Tibial artery (tissue), 4 donors: ENCODE measurements at regions not wholly inside any gene's neighbourhood (a gene's known extent, or its start where the extent isn't known, plus 50 kb on each side); places are given as distances from the start of the nearest gene placed in this dataset.

ENCODE experiments used
- DNase-seq, 2 donors: peaks; one replicate each; pipeline ENCODE4 v3.0.0-alpha.2; 2019
- H3K27ac ChIP-seq, 2 donors: fragments of 200-600 bp; sonication (generic) in 1 of 2; 1 replicate in 1 of 2; 2 replicates in 1 of 2; pipeline ENCODE4 v1.5.1; 2018 to 2019; ENCODE audit warnings: mild to moderate bottlenecking in 1 of 2
- H3K27me3 ChIP-seq, 2 donors: fragments of 200-600 bp; sonication (generic) in 1 of 2; one replicate each; pipeline versions ENCODE4 v1.5.1 to v1.6.0; 2016 to 2019
- H3K36me3 ChIP-seq, 3 donors: fragments of 200-600 bp; sonication (generic) in 2 of 3; one replicate each; pipeline ENCODE4 v1.5.1; 2016 to 2019; ENCODE audit warnings: mild to moderate bottlenecking in 2 of 3
- H3K4me1 ChIP-seq, 4 donors: fragments of 200-600 bp; sonication (generic) in 2 of 4; 1 replicate in 3 of 4; 2 replicates in 1 of 4; pipeline ENCODE4 v1.5.1; 2016 to 2019
- H3K4me3 ChIP-seq, 2 donors: fragments of 200-600 bp; sonication (generic) in 1 of 2; 1 replicate in 1 of 2; 2 replicates in 1 of 2; pipeline ENCODE4 v1.5.1; 2018 to 2019; ENCODE audit warnings: mild to moderate bottlenecking in 2 of 2
- H3K9me3 ChIP-seq, 3 donors: fragments of 200-600 bp; sonication (generic) in 1 of 3; one replicate each; pipeline ENCODE4 v1.5.1; 2016 to 2019
- intact Hi-C: fragments of 100-400 bp; cut with DNase I; formaldehyde crosslinking; loops from one replicate; pipeline ENCODE4 v1.15.0; 2023; ENCODE audit warnings: low total_unique reads
- TF ChIP-seq, protein P1 (sequence below), 2 experiments: fragments of 200-600 bp in 1 of 2; fragments of 450-650 bp in 1 of 2; IDR thresholded peaks; one replicate each; pipeline ENCODE4 v1.5.1; 2017 to 2019; ENCODE audit warnings: antibody characterized with exemption in 2 of 2, mild to moderate bottlenecking in 1 of 2, moderate library complexity in 1 of 2

DNA sequence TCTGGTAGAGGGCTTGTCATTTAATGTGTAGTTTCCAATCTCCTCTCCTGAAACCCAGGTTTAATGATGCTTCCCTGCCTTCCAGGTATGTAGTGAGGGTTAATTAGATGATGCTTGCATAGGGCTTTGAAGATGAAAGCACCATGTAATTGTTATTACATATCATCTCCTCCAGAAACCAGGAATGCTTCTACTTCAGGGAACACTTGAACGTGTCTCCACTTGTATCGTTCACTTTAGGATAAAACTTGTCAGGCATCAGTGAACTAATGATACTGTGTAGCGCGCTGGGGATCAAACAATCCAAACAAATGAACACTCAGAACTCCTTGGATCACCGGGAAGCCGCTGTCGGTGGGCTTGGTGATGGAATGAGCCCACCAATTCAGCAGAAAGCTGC lies 260.9 kb upstream of the FZD8 start:
- H3K4me3 ChIP-seq: no peak overlapping the region
- H3K4me1 ChIP-seq: peaks cover 0 to 7% (median 0%) of the 10 kb centered on the region in 4 donors
- TF ChIP-seq, protein P1, sequence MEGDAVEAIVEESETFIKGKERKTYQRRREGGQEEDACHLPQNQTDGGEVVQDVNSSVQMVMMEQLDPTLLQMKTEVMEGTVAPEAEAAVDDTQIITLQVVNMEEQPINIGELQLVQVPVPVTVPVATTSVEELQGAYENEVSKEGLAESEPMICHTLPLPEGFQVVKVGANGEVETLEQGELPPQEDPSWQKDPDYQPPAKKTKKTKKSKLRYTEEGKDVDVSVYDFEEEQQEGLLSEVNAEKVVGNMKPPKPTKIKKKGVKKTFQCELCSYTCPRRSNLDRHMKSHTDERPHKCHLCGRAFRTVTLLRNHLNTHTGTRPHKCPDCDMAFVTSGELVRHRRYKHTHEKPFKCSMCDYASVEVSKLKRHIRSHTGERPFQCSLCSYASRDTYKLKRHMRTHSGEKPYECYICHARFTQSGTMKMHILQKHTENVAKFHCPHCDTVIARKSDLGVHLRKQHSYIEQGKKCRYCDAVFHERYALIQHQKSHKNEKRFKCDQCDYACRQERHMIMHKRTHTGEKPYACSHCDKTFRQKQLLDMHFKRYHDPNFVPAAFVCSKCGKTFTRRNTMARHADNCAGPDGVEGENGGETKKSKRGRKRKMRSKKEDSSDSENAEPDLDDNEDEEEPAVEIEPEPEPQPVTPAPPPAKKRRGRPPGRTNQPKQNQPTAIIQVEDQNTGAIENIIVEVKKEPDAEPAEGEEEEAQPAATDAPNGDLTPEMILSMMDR (IDR thresholded peaks at IDR 0.05): no peak
- no peaks in the 10 kb centered on the region for H3K27me3 ChIP-seq
- no peak overlapping the region for H3K27ac ChIP-seq
- intact Hi-C loops: no loop called here
- DNase-seq: no peak
- H3K9me3 ChIP-seq: no peaks in the 10 kb centered on the region
- H3K36me3 ChIP-seq: no peaks in the 10 kb centered on the region

GRCh38 chr10:35898716-35899440 lies 256.8 kb upstream of the FZD8 start:
- Histone ChIP-seq H3K4me1 (peaks cover 0 to 17% (median 0%) of the 10 kb centered on the region in 4 donors), H3K9me3 (no peaks in the 10 kb centered on the region), H3K27ac (no peak overlapping the region), H3K36me3 (no peaks in the 10 kb centered on the region), H3K4me3 (no peak overlapping the region), H3K27me3 (no peaks in the 10 kb centered on the region)
- no peak for DNase-seq
- intact Hi-C loops: no loop called here
- TF ChIP-seq, protein P1 (IDR thresholded peaks at IDR 0.05): no peak

- Histone ChIP-seq H3K9me3 (no peaks in the 10 kb centered on the region), H3K4me1 (peaks cover 0 to 17% (median 0%) of the 10 kb centered on the region in 4 donors), H3K27me3 (no peaks in the 10 kb centered on the region), H3K36me3 (no peaks in the 10 kb centered on the region), H3K27ac (no peak overlapping the region), H3K4me3 (no peak overlapping the region)
- intact Hi-C loops: no loop called here
- TF ChIP-seq, protein P1 (IDR thresholded peaks at IDR 0.05): no peak
- no peak for DNase-seq
These were observed 253.9 kb upstream of the FZD8 start for GRCh38 chr10:35896001-35896400.

DNA sequence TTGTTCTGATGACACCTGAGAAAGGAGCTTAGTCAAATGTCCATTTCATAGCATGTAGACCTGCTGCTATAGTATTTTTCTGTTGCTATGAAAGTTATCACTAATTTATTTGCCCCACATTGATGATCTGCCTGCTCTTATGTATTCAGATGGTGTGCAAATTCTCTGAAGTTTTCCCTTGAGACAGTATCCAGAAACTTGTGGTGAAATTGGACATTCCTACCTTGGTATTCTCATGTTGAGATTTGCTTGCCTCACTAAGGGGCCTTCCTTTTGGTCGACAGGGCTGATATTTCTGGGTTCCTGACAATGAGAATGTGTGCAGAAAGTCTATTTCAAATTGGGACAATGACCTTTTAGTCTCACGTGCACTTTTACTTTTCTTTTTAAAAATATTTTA lies 253.2 kb upstream of the FZD8 start:
- Histone ChIP-seq H3K27me3 (no peaks in the 10 kb centered on the region), H3K9me3 (no peaks in the 10 kb centered on the region), H3K4me3 (no peak overlapping the region), H3K36me3 (no peaks in the 10 kb centered on the region), H3K4me1 (peaks cover 0 to 11% (median 0%) of the 10 kb centered on the region in 4 donors), H3K27ac (no peak overlapping the region)
- TF ChIP-seq, protein P1 (IDR thresholded peaks at IDR 0.05): no peak
- no peak for DNase-seq
- intact Hi-C loops: no loop called here

DNA sequence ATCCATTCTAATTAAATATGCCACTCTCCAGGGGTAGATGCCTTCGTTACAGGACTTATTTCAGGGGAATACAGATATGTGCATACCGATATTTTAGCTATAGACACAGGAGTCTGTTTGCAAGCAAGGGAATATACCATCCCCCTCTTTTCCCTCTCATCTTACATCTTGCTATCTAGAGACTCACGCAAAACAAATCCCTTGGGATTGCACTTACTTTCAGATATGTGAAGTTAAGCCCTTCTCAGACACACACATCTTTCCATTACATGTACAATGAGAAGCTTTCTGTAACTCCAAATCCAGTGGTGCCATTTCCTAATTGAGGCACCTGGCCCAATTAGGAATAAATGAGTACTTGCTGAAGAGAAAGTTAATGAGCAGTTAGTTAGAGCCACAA lies 250.4 kb upstream of the FZD8 start:
- Histone ChIP-seq H3K27ac (no peak overlapping the region), H3K4me3 (no peak overlapping the region), H3K9me3 (no peaks in the 10 kb centered on the region), H3K36me3 (no peaks in the 10 kb centered on the region), H3K27me3 (no peaks in the 10 kb centered on the region), H3K4me1 (peaks cover 0 to 10% (median 0%) of the 10 kb centered on the region in 4 donors)
- DNase-seq: no peak
- intact Hi-C loops: no loop called here
- TF ChIP-seq, protein P1 (IDR thresholded peaks at IDR 0.05): no peak
